ENCODE measurements at regions not wholly inside any gene's neighbourhood (a gene's known extent, or its start where the extent isn't known, plus 50 kb on each side); places are given as distances from the start of the nearest gene placed in this dataset.

- TF ChIP-seq POLR2A (IDR thresholded peaks at IDR 0.05) (no peak), CTCF (IDR thresholded peaks at IDR 0.05) (no peak)
Measured at GRCh38 chr6:137806914-137807682, 60.0 kb upstream of the TNFAIP3 start.

All from heart left ventricle (tissue), 13 donors.